HG03565 (cell line): ENCODE measurements at regions not wholly inside any gene's neighbourhood (a gene's known extent, or its start where the extent isn't known, plus 50 kb on each side); places are given as distances from the start of the nearest gene placed in this dataset.
"Not testable (repeated sequence)": the region's sequence is repeated elsewhere in the genome, so short reads cannot be mapped to it uniquely, and the experiment has no call there.

ENCODE experiments used
- ATAC-seq: cut with Tn5 transposase; IDR thresholded peaks from one replicate; pipeline ENCODE4 v1.9.1; 2021; ENCODE audit warnings: mild to moderate bottlenecking, moderate library complexity; ENCODE audit not compliant: unreplicated experiment

DNA sequence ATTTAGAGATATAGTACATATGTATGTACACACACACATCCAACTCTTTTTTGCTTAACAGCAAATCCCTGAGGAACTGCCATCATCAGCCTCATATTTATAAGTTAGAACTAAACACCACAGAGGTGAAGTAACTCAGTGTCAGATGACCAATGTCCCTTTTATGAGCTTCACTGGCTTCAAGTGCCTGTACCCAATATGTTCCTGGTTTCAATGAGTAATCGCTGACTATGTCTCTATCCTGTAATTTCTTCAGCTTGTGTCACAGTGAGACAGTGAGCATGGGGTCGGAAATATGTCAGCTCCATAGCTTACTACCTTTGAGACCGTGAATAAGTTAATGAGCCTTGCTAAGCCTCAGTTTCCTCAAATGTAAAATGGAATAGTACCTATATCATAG lies 136.2 kb upstream of the RASGEF1B start:
- ATAC-seq = no peak

DNA sequence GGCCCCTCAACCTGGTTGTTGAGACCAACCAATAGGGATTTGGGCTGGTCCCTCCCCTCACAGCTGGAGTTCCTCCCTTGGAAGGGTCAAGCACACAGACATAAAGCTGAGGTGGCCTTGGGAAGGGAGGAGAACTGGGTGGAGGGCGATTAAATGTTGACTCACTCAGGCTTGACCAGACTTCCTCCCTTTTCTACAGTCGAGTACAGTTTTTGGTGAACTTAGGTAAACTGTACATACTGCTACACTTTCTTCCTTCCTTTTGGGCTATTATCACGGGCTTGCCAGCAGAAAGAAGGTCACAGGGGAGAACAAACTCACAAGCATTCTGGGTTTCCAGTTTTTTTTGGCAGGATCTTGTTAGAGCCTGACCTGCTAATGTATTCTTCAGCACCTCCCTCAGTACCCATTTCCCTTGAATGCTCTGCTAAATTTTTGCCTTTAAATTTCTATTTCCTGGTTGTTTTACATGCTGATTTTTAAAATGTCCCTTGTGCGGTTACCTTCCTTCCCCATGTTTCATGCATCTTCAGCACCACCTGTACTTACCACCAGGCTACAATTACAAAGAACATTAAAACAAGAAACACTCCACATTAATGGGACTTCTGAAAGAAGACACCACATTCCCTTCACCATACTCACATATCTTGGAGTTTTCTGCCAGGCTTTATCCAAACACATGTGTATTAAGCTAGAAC lies 135.2 kb upstream of the RASGEF1B start:
- no peak for ATAC-seq

DNA sequence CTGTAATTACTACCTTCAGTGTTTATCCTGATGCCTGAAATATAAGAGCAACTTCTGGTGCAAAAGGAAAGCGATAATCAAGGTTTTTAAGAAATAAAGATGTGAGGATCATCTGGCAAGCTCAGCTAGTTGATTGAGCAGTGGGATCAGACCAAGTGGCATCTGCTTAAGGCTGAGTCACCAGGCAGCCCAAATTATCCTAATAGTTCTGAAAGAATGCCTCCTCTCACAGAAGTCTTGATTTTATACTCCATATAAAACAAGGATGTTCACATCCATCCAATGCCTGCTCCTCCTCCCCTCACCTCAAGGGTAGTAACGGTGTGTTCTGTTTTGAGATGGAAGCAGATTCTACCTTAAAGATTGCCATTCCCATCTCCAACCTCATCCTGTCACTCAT lies 134.5 kb upstream of the RASGEF1B start:
- no peak for ATAC-seq

DNA sequence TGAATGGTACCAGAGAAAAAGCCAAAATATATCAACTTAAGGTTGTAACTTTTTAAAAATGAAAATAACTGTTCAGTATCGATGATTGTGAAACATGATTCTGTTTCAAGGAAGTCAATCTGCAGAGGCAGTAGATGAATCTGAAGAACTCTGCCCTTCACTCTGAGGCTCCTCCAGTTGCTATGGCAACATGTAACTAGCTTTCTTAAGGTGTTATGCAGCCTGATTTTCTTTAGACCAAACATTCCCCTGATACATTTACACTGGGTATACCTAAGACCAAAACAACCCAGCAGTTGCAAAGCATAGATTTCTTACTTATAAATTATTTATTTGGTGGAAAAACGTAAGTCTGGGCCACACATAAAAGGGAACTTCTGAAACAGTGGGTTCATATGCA lies 133.6 kb upstream of the RASGEF1B start:
- ATAC-seq = no peak

DNA sequence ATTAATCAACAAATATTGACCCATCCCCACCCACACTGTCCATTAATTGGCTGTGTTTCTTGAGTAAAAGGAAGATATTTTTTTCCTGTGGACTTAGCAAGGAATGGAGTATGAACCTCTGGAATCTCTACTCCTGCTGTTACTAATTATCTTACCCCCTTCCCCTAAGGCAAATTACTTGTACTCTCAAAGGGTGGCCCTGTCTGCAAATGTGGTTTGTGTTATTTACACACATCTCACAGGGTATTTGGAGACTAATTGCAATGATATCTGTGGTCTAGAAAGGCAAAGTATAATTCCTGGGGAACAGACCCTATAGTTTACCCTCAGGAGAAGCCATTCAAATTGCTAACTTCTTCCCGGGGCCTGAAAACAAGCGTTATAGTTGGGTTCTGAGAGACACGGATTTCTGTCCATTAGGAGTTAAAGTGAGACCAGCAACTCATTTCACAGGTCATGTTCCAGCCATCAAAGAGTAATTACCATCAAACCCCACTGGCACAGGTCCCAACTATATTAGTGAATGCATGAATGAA lies 133.0 kb upstream of the RASGEF1B start:
- no peak for ATAC-seq

DNA sequence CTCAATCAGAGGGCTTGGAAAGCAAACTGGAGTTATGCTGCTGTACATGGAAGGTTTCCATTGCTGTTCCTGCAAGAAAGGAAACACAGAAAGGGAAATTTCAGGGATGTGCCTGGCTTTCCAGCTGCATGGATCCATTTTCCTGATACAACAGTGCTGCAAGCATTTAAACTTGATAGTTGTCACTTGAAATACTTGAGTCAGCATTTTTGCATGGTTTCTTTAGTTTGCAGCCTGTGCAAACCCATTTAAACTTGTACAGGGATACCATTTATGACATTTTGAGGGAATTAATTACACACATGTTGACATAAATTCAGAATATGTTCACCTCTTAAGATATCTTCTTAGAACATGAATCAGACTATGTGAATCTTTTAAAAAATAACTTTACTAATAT lies 131.1 kb upstream of the RASGEF1B start:
- no peak for ATAC-seq

DNA sequence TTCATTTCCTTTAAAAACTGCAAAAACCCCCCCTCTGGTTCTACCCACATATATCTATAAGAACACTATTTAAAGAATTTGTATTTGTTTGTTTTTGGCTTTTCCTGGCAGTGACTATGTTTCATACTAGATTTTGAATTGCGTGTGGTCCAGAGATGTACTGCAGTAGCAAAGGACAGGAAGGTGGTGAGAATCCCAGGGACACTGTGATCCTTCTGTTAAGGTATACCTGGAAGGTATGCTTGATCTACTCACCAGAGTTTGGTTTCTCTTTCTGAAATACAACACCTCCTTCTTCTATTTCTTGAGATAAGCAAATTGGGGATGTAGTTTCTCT lies 129.6 kb upstream of the RASGEF1B start:
- no peak for ATAC-seq

DNA sequence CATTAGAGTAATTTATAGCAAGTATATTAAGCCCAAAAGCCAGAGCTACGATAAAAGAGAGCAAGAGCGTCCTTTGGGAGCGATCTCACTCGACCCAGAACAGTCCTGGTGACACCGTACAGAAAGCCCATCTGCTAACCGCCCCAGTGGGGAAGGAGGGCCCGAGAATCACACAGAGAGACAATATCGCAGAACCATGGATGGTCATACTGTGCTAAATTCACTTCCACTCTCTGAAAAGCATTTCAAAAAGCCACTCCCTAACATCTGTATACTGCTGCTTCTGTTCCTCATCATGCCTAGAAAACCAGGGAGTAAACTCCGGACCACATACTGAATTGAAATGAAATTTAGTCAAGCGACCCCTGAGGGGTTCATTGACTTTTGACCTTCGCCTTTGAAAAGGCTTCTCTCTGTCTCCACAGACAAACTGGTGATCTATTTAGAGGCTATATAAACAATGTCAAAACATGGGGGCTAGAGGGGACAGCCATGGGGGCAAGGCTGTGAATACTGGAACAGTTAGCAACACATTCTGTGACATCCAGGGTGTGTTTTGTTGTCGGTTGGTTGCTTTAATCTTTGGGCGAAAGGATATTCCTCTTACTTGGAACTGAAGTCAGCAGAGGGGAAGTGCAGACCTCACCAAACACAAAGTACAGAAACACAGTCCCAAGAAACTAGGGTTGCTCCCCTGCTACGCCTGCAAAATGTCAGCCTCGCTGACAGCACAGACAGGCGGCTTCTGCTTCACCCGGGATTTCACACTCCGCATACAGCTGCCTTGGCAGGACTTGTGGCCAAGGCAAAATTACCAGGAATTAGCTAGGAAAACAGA lies 129.0 kb upstream of the RASGEF1B start:
- ATAC-seq = no peak

DNA sequence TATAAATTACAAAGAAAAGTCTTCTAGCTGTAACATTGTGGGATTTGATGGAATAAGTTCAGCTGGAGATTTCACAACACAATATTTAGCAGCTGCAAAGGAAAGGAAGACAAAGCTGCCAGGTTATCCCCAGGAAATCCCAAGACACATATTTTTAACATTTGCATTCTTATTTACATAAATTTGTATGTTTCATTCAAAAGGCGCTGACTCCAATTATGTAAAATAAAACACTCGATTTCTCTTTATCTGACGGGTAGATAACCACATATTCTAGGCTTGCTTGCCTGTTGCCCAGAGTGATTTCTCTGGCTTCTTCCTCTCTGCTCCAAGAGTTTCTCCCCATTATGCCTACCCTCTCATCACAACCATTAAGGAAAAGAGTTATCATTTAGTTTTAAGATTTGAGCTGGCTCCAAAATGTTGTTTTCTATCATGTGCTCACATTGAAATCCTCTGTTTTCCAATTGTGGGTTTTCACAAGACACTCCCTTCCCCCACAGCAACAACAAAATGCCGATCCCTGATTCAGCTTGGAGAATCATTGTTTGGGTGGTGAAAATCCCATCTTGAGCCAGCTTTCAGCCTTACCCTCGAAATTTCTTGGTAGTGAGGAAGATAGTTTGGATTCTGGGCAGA lies 128.2 kb upstream of the RASGEF1B start:
- ATAC-seq = no peak

DNA sequence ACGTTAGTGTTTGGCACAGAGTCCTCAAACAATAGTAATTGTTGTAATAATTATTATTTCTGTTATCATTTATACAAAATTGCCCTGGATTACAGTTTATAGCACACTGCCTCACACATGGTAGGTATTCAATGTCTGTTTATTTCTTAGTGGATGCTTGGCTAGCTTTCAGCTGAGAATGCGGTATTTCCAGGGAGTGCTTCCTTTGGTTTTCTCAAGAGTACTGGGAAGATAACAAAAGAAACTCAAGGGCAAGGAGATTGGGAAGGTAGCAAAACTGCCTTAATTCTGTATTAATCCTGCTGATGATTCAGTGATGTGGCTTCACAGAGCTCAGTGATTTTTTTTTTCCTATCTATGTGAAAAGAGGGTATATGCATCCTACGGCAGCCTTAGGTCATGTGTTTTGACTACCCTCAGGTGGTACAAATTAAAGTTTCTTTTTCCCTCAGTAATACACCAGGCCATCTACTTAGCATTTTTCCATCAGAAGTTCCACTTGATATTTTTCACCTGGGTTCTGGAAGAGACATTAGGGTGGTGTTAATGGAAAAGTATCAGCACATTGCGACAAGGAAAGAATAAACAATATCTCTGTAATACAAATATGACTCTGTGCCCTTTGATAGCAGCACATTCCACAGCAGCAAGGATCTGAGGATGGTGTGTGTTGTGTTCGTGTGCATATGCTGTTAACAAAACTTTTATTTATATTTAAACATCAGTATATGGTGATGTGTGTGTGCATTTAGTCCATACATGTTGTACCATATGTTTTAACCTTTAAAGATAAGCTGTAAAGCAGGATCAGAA lies 124.3 kb upstream of the RASGEF1B start:
- ATAC-seq = no peak

DNA sequence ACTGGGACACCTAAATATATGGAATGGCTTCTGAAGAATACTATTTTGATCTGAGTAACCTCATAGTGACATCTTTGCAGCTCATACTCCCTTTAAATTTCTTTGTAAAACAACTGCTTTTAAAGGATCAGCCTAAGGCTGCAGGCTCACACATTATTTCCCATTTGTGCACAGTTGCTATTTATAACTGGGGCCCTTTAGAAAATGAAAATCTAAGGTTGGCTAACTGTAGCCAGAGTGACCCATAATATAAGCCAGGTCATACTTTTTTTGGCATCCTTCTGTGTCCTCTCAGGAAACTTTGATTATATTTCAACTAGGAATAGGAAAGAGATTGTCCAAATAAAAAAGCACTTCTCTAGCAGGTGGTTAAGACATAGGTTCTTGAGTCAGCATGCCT lies 123.6 kb upstream of the RASGEF1B start:
- ATAC-seq = no peak

DNA sequence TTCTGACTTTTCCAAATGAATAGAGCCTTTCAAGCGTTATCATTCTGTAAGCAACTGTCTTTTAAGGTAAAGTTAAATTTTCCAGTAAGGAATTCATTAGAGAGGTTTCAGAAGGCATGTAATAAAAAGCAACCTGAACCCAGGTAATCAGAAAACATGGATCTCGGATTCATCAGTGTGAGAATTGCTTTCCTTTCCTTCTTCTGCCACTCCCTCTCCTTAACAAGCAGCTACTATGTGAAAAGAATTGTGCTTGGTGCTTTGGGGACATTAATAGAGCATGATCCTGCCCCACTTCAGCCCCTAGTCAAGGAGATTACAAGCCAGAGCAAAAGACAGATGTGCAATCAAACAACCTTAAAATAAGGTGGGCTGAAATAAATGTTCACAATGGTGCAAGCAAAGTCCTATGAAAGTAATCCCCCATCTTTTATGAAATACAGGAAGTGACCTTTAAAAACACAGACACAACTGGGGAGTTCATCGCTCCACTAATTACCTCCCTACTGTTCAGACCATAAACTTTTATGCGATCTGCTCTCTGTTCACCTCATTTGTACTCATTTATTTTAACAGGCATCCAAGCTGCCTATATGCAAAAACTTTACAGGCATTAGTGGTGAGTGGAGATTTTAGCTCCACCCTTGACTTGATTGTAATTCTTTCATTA lies 122.9 kb upstream of the RASGEF1B start:
- ATAC-seq = no peak

DNA sequence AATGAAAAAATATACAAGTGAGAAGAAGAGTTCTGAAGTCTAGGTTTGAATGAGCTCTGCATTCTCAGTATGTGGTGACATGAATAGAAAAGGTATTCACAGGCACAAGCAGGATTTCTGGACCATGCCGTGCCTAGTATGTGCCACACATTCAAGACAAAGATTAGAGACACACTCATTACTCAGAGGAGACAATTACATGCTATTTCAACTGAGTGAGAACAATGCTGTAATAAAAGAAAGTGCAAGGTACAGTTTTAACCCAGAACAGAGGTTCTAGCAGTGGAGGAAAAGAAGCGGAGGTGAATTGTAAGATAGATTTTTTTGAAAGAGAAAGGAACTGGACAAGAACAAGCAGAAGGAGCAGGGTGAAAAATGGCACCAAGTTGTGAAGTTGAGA lies 121.0 kb upstream of the RASGEF1B start:
- ATAC-seq = no peak

DNA sequence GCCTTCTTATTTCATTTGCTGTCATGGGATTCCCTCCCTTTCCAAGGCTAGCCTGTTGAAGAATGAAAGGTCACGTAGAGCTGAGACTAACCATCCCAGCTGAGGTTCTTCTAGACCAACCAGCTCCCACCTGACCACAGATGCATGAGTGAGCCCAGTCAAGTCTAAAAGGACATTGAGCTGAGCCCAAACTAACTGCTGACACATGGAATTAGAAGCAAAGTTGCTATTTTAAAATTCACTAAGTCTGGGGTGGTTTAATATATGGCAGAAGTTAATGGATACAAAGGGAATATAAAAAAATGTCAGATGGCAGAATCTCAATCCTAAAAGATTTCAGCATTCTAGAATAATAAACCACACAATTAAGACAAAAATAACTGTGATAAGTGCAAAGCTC lies 118.9 kb upstream of the RASGEF1B start:
- no peak for ATAC-seq

DNA sequence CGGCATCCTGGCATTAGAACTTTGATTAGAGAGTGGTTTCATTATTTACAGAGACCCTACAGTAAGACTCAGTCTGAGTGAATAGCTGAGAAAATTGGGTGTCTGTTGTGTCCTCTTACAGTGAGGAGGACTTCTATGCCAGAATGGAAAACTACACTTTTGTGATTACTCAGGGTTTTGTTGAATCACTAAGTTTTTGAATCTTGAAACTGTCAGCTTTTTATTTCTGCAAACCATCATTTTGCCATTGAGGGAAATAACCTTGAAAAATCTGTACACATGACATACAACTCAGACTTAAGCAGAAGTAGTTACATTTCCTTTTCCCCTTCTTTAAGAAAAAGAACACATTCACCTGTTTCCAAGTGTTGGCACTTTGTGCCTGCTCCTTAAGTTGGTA lies 117.6 kb upstream of the RASGEF1B start:
- ATAC-seq = no peak

DNA sequence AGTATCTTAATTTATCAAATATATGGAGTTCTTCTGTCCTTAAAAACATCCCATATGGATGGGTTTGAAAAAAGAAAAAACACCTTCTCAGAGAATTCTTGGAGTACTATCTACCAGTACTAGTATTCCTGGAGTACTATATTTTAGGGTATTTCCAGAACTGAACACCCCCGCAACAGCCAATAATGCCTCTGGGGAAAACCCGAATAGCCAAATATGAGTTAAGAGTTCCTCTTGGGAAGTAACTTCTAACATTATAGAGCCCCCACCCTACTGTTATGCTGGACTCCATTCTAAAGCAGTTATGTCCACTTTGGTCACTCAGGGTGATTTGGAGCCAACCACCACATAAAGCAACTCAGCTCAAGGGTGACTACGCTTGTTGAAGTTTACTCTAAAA lies 115.0 kb upstream of the RASGEF1B start:
- ATAC-seq = no peak

DNA sequence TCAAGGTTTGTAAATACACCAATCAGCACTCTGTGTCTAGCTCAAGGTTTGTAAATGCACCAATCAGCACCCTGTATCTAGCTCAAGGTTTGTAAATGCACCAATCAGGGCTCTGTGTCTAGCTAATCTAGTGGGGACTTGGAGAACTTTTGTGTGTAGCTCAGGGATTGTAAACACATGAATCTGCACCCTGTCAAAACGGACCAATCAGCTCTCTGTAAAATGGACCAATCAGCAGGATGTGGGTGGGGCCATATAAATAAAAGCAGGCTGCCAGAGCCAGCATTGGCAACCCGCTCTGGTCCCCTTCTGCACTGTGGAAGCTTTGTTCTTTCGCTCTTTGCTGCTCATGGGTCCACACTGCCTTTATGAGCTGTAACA lies 109.3 kb upstream of the RASGEF1B start:
- ATAC-seq = not testable (repeated sequence)

DNA sequence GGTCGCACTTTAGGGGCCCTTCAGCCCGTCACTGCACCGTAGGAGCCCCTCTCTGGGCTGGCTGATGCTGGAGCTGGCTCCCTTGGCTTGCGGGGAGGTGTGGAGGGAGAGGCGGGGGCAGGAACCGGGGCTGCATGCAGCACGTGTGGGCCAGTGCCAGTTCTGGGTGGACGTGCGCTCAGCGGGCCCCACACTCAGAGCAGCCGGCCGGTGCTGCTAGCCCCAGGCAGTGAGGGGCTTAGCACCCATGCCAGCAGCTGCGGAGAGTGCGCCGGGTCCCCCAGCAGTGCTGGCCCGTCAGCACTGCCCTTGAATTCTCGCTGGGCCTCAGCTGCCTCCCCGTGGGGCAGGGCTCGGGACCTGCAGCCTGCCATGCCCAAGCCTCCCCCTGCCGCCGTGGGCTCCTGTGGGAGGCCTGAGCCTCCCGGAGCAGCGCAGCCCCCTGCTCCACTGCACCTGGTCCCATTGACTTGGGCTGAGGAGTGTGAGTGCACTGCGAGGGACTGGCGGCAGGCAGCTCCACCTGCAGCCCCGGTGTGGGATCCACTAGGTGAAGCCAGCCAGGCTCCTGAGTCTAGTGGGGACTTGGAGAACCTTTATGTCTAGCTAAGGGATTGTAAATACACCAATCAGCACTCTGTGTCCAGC lies 108.8 kb upstream of the RASGEF1B start:
- no peak for ATAC-seq

DNA sequence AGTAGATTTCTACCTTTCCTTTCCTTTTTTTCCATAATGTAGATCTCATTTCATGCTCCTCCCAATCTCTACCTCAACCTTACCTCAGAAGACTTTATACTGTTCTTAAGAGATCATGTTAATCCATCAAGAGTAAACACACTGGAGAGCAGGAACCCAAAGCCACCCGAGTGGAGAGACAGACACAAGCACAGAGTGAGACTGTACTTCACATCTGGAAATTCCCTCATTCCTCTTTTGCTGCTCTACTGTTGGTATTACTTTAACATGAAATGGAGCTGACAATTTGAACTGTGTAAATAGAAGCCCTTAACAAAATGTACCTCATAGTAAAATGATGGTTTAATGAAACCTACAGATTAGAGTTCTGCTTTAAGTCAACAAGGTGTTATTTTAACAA lies 105.7 kb upstream of the RASGEF1B start:
- ATAC-seq = no peak

DNA sequence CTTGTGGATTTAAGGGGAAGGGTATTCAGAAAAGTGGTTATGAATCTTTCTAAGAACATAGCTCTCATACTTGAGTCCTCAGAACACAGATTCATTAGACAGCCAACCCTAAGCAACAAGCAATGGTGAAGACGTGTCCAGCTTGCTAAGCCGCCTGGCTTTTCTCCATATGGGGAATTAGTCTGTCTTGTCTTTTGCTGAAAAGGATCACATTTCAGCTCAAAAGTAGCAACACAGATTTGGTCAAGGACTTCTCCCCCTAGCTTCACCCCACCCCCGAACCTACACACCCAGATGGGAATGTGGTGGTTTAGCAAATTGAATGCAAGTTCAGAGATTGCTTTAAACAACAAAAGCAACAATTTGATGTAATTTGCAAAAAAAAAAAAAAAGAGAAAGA lies 103.3 kb upstream of the RASGEF1B start:
- no peak for ATAC-seq
